Activated CD4-positive, alpha-beta T cell treated with anti-CD3 and anti-CD28 coated beads, Interleukin-2, amount 10 ng/mL, durations not matched to agents 7 days and 5 days (primary cell): ENCODE measurements at regions not wholly inside any gene's neighbourhood (a gene's known extent, or its start where the extent isn't known, plus 50 kb on each side); places are given as distances from the start of the nearest gene placed in this dataset.
"Not testable (repeated sequence)": the region's sequence is repeated elsewhere in the genome, so short reads cannot be mapped to it uniquely, and the experiment has no call there.

Source experiments
- CTCF ChIA-PET: fragments of 350-600 bp; sonication (Branson Sonifier 250); formaldehyde crosslinking; loops from one replicate; lab custom pipeline; 2021; ENCODE audit warnings: antibody characterized with exemption; lab: Charles Lee
- POLR2A ChIA-PET: fragments of 350-600 bp; sonication (Branson Sonifier 250); formaldehyde crosslinking; loops from one replicate; lab custom pipeline; 2021; ENCODE audit warnings: antibody characterized with exemption; lab: Charles Lee
- DNase-seq: peaks from one replicate; pipeline ENCODE4 v3.0.0-alpha.2; 2020
- H3K27ac Mint-ChIP-seq: one replicate; pipeline ENCODE4 v1.8.0; 2021; ENCODE audit warnings: mild to moderate bottlenecking, moderate library complexity, mixed read lengths
- H3K27me3 Mint-ChIP-seq: one replicate; pipeline ENCODE4 v1.8.0; 2021; ENCODE audit warnings: mixed read lengths
- H3K36me3 Mint-ChIP-seq: one replicate; pipeline ENCODE4 v1.8.0; 2021; ENCODE audit warnings: low read depth, mixed read lengths
- H3K4me1 Mint-ChIP-seq: one replicate; pipeline ENCODE4 v1.8.0; 2021; ENCODE audit warnings: mixed read lengths
- H3K4me3 Mint-ChIP-seq: one replicate; pipeline ENCODE4 v1.8.0; 2021; ENCODE audit warnings: mild to moderate bottlenecking, moderate library complexity, mixed read lengths
- H3K9me3 Mint-ChIP-seq: one replicate; pipeline ENCODE4 v1.8.0; 2021; ENCODE audit warnings: mixed read lengths

GRCh38 chr9:2377834-2378233 lies 243.8 kb upstream of the VLDLR start:
- POLR2A ChIA-PET: no interaction called here
- no peak overlapping the region for H3K27ac Mint-ChIP-seq
- H3K4me1 Mint-ChIP-seq: no peaks in the 10 kb centered on the region
- CTCF ChIA-PET: no interaction called here
- peaks cover 4% of the 10 kb centered on the region for H3K27me3 Mint-ChIP-seq
- H3K36me3 Mint-ChIP-seq: no peaks in the 10 kb centered on the region
- H3K9me3 Mint-ChIP-seq: peaks cover 2% of the 10 kb centered on the region
- no peak for DNase-seq
- no peak overlapping the region for H3K4me3 Mint-ChIP-seq

GRCh38 chr9:2378266-2378665 lies 243.3 kb upstream of the VLDLR start:
- CTCF ChIA-PET: no interaction called here
- Mint-ChIP-seq H3K36me3 (no peaks in the 10 kb centered on the region), H3K9me3 (peaks cover 2% of the 10 kb centered on the region)

GRCh38 chr9:2378816-2379215 lies 242.8 kb upstream of the VLDLR start:
- H3K4me1 Mint-ChIP-seq: no peaks in the 10 kb centered on the region
- CTCF ChIA-PET: interaction anchor here (0.6 kb wide), 1 partner anchor 19 kb away, joined by 3 read pairs; no protein-coding TSS in a partner anchor
- H3K36me3 Mint-ChIP-seq: no peaks in the 10 kb centered on the region
- POLR2A ChIA-PET: no interaction called here
- DNase-seq: no peak
- no peaks in the 10 kb centered on the region for H3K9me3 Mint-ChIP-seq
- no peak overlapping the region for H3K4me3 Mint-ChIP-seq
- H3K27me3 Mint-ChIP-seq: peaks cover 6% of the 10 kb centered on the region
- no peak overlapping the region for H3K27ac Mint-ChIP-seq

More at GRCh38 chr9:2378266-2378665, 243.3 kb upstream of the VLDLR start:
- peaks cover 5% of the 10 kb centered on the region for H3K27me3 Mint-ChIP-seq
- H3K27ac Mint-ChIP-seq: no peak overlapping the region
- H3K4me3 Mint-ChIP-seq: no peak overlapping the region
- POLR2A ChIA-PET: no interaction called here
- DNase-seq: no peak
- H3K4me1 Mint-ChIP-seq: no peaks in the 10 kb centered on the region

GRCh38 chr9:2384741-2385140 lies 236.8 kb upstream of the VLDLR start:
- no peaks in the 10 kb centered on the region for H3K4me1 Mint-ChIP-seq

GRCh38 chr9:2385746-2386145 lies 235.8 kb upstream of the VLDLR start:
- ChIA-PET CTCF (no interaction called here), POLR2A (no interaction called here)
- H3K27ac Mint-ChIP-seq: no peak overlapping the region
- H3K36me3 Mint-ChIP-seq: no peaks in the 10 kb centered on the region
- peaks cover 3% of the 10 kb centered on the region for H3K27me3 Mint-ChIP-seq
- H3K9me3 Mint-ChIP-seq: no peaks in the 10 kb centered on the region
- no peak overlapping the region for H3K4me3 Mint-ChIP-seq
- H3K4me1 Mint-ChIP-seq: no peaks in the 10 kb centered on the region
- no peak for DNase-seq

More at GRCh38 chr9:2384741-2385140, 236.8 kb upstream of the VLDLR start:
- peaks cover 3% of the 10 kb centered on the region for H3K27me3 Mint-ChIP-seq
- ChIA-PET CTCF (no interaction called here), POLR2A (no interaction called here)
- no peaks in the 10 kb centered on the region for H3K9me3 Mint-ChIP-seq
- no peak for DNase-seq
- H3K36me3 Mint-ChIP-seq: no peaks in the 10 kb centered on the region
- no peak overlapping the region for H3K27ac Mint-ChIP-seq
- H3K4me3 Mint-ChIP-seq: no peak overlapping the region

- no peak overlapping the region for H3K4me3 Mint-ChIP-seq
- H3K4me1 Mint-ChIP-seq: no peaks in the 10 kb centered on the region
- ChIA-PET POLR2A (no interaction called here), CTCF (no interaction called here)
- DNase-seq: no peak
- no peak overlapping the region for H3K27ac Mint-ChIP-seq
- no peaks in the 10 kb centered on the region for H3K9me3 Mint-ChIP-seq
- peaks cover 3% of the 10 kb centered on the region for H3K27me3 Mint-ChIP-seq
- no peaks in the 10 kb centered on the region for H3K36me3 Mint-ChIP-seq
Observed at GRCh38 chr9:2386566-2386965, 235.0 kb upstream of the VLDLR start.

- H3K36me3 Mint-ChIP-seq: no peaks in the 10 kb centered on the region
- ChIA-PET POLR2A (no interaction called here), CTCF (no interaction called here)
- no peaks in the 10 kb centered on the region for H3K4me1 Mint-ChIP-seq
- no peak overlapping the region for H3K27ac Mint-ChIP-seq
- H3K27me3 Mint-ChIP-seq: peaks cover 3% of the 10 kb centered on the region
- no peaks in the 10 kb centered on the region for H3K9me3 Mint-ChIP-seq
- H3K4me3 Mint-ChIP-seq: no peak overlapping the region
- no peak for DNase-seq
Observed at GRCh38 chr9:2387166-2387565, 234.4 kb upstream of the VLDLR start.

- POLR2A ChIA-PET: no interaction called here
- Mint-ChIP-seq H3K27me3 (peaks cover 4% of the 10 kb centered on the region), H3K27ac (no peak overlapping the region), H3K9me3 (no peaks in the 10 kb centered on the region), H3K36me3 (no peaks in the 10 kb centered on the region), H3K4me3 (no peak overlapping the region), H3K4me1 (no peaks in the 10 kb centered on the region)
- CTCF ChIA-PET: no interaction called here
- no peak for DNase-seq
Observed at GRCh38 chr9:2389404-2389803, 232.2 kb upstream of the VLDLR start.

- Mint-ChIP-seq H3K4me1 (no peaks in the 10 kb centered on the region), H3K4me3 (no peak overlapping the region), H3K9me3 (no peaks in the 10 kb centered on the region), H3K27me3 (peaks cover 4% of the 10 kb centered on the region), H3K27ac (no peak overlapping the region), H3K36me3 (no peaks in the 10 kb centered on the region)
- DNase-seq: no peak
- CTCF ChIA-PET: no interaction called here
- POLR2A ChIA-PET: no interaction called here
Observed at GRCh38 chr9:2390028-2390427, 231.6 kb upstream of the VLDLR start.

- H3K27me3 Mint-ChIP-seq, H3K27ac Mint-ChIP-seq, DNase-seq, H3K36me3 Mint-ChIP-seq, H3K9me3 Mint-ChIP-seq, H3K4me1 Mint-ChIP-seq, CTCF ChIA-PET, H3K4me3 Mint-ChIP-seq, POLR2A ChIA-PET: not testable (repeated sequence)
Observed at GRCh38 chr9:2391509-2392132, 230.0 kb upstream of the VLDLR start.

- H3K36me3 Mint-ChIP-seq, H3K9me3 Mint-ChIP-seq, H3K4me3 Mint-ChIP-seq, H3K4me1 Mint-ChIP-seq, H3K27ac Mint-ChIP-seq, POLR2A ChIA-PET, CTCF ChIA-PET, H3K27me3 Mint-ChIP-seq, DNase-seq: not testable (repeated sequence)
Observed at GRCh38 chr9:2394087-2394741, 227.4 kb upstream of the VLDLR start.

GRCh38 chr9:2395814-2396612 lies 225.6 kb upstream of the VLDLR start:
- H3K4me1 Mint-ChIP-seq: no peaks in the 10 kb centered on the region
- peaks cover 5% of the 10 kb centered on the region for H3K27me3 Mint-ChIP-seq
- POLR2A ChIA-PET: no interaction called here

GRCh38 chr9:2396622-2397285 lies 224.8 kb upstream of the VLDLR start:
- Mint-ChIP-seq H3K4me3 (no peak overlapping the region), H3K27me3 (peaks cover 5% of the 10 kb centered on the region), H3K9me3 (no peaks in the 10 kb centered on the region), H3K27ac (no peak overlapping the region), H3K36me3 (no peaks in the 10 kb centered on the region), H3K4me1 (no peaks in the 10 kb centered on the region)
- POLR2A ChIA-PET: no interaction called here
- CTCF ChIA-PET: interaction anchor here (0.6 kb wide), 1 partner anchor 1879 kb away, joined by 3 read pairs; no protein-coding TSS in a partner anchor
- DNase-seq: no peak

More at GRCh38 chr9:2395814-2396612, 225.6 kb upstream of the VLDLR start:
- Mint-ChIP-seq H3K4me3 (no peak overlapping the region), H3K9me3 (no peaks in the 10 kb centered on the region), H3K36me3 (no peaks in the 10 kb centered on the region), H3K27ac (no peak overlapping the region)
- DNase-seq: no peak
- CTCF ChIA-PET: no interaction called here
